Activated CD4-positive, CD25-positive, alpha-beta regulatory T cell treated with anti-CD3 and anti-CD28 coated beads, Interleukin-2, amount 50 U/mL, for 72 hours (primary cell): ENCODE measurements at regions not wholly inside any gene's neighbourhood (a gene's known extent, or its start where the extent isn't known, plus 50 kb on each side); places are given as distances from the start of the nearest gene placed in this dataset.
"Not testable (repeated sequence)": the region's sequence is repeated elsewhere in the genome, so short reads cannot be mapped to it uniquely, and the experiment has no call there.

Source experiments
- DNase-seq: peaks from one replicate; pipeline ENCODE4 v3.0.0; 2021

- no peak for DNase-seq
Measured at GRCh38 chrX:940691-941090, 271.8 kb downstream of the CRLF2 start.

GRCh38 chrX:936979-937769 is 275.3 kb downstream of the CRLF2 start:
- DNase-seq = no peak

- DNase-seq = no peak
Measured at GRCh38 chrX:933611-934010, 278.8 kb downstream of the CRLF2 start.

- DNase-seq = no peak
Measured at GRCh38 chrX:928606-929005, 283.8 kb downstream of the CRLF2 start.

DNA sequence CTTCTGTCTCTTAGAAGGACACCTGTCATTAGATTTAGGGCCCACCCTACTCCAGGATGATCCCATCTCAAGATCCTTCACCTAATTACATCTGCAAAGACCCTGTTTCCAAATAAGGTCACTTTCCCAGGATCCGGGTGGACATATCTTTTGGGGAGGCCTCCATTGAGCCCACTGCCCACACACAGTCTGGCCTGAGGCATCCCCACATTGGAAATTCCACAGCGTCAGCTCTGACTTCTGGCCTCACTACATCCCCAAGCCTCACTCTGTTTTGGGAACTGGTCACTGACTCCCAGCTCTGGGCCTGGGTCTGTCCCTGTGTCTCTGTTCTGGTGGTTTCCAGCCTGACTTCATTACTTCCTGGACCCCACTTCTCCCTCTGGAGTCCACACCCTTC is 285.5 kb downstream of the CRLF2 start:
- DNase-seq = no peak

- DNase-seq = no peak
Measured at GRCh38 chrX:926070-926469, 286.4 kb downstream of the CRLF2 start.

GRCh38 chrX:925652-926061 is 286.8 kb downstream of the CRLF2 start:
- no peak for DNase-seq

DNA sequence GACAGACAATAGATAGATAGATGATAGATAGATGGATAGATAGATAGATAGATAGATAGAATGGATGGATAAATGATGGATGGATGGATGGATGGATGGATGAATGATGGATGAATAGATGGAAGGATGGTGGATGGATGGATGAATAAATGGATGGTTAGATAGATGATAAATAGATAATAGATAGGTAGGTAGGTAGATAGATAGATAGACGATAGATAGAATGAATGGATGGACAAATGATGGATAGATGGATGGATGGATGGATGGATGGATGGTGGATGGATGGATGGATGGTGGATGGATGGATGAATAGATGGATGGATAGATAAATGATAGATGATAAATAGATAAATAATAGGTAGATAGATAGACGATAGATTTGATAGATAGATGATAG is 287.4 kb downstream of the CRLF2 start:
- no peak for DNase-seq

DNA sequence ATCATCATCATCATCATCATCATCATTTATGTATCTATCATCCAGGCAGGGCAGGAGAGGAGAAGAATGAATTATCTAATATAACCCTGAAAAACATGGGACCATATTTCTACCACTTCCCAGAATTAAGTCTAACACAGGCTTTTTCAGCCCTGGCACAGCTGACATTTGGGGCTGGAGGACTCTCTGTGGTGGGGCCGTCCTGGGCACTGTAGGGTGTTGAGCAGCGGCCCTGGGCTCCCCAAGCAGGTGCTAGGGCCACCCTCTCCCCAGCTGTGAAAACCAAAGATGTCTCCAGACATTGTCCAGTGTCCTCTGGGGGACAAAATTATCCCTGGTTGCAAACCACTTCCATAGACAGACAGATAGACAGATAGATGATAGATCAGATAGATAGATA is 288.4 kb downstream of the CRLF2 start:
- no peak for DNase-seq

GRCh38 chrX:920234-920799 is 289.7 kb downstream of the SHOX start:
- DNase-seq = no peak

- DNase-seq = no peak
Measured at GRCh38 chrX:916230-916599, 285.6 kb downstream of the SHOX start.

DNA sequence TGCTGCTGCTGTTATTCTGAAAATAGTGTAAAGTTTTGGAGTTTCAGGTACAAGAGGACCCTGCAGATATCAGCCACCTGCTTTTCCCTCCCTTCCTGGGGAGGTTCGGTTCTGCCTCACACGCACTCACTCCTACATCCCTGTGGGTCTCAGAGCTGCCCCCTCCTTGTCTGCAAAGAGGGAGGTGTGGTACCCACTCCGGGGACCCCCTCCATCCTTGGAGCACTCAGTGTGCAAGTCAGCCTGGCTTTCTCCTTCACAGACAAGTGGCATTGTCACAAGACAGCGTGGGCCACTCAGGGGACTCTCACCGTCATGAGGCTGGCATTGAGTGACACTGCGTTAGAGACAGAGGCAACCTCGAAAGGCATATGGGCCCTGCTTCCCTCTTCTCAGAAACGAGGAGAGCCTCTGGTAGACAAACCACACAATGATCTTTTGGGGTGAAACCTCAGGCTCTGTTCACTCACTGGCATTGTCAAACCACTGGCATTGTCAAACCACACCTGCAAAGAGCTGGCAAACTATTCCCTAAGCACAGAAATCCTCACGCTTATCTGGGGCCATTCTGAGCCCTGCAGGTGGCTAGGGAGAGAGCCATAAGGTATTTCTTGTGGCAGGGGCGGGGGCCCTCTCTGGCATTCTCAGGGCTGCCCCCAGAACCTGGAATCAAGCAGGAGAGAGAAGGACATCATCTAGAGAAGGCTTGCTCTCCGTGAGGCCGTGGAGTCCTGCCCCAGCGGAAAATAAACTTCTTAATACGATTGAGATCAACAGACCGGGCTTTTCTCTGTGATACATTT is 285.0 kb downstream of the SHOX start:
- DNase-seq = no peak

GRCh38 chrX:914206-914605 is 283.6 kb downstream of the SHOX start:
- no peak for DNase-seq

- DNase-seq = no peak
Measured at GRCh38 chrX:912677-913076, 282.1 kb downstream of the SHOX start.

DNA sequence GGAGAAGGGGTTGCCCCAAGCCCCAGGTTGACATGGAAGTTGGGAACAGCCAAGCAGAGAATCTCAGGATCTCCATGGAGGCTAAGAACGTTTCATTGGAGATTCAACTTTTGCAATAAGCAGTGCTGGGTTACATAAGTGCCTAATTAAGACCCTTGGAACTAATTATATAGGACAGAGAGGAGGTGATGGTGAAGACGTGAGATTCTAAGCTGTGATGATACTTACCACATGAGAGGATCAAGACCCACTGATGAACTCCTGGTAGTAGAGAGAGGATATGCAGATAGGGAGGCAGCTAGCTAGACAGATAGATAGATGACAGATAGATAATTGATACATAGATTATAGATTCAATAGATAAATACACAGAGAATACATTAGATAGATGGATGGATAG is 278.5 kb downstream of the SHOX start:
- DNase-seq = not testable (repeated sequence)

DNA sequence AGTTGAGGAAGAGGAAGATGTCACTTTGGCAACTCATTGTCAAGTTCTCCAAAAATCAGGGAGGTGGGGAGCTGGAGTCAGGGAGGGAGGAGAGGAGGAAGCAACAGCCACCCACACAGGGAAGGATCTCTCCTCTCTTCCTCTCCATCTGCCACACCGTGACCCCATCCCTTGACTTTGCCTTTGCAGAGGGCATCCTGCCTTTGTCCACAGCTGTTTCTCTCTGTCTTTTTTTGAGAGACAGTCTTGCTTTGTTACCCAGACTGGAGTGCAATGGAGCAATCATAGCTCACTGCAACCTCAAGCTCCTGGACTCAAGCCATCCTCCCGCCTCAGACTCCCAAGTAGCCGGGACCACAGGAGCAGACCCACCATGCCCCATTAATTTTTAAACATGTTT is 276.0 kb downstream of the SHOX start:
- no peak for DNase-seq

DNA sequence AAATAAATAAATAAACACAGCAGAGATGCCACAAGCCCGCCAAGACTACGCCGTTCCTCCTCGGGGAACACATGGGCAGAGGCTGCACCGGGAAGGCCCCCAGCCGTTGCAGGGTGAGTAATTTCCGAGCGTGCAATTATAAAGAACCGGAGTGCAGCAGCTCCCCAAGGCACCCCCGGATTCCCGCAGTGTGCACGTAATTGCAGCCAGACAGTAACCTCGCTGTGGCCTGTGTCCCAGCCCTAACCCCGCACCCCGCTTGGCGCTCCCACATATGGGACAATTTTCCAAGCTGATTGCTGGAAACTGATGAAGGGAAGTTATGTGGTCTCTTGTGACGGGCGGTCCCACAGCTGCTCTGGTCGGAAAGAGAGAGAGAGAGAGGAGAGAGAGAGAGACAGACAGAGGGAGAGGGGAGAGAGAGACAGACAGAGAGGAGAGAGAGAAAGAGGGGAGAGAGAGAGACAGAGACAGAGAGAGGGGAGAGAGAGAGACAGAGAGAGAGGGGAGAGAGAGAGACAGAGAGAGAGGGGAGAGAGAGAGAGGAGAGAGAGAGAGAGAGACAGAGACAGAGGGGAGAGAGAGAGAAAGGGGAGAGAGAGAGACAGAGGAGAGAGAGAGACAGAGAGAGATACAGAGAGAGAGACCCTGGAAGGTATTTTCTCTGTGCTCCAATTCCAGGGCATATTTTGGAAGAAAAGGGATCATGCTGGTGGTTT is 275.4 kb downstream of the SHOX start:
- DNase-seq = no peak

- no peak for DNase-seq
Measured at GRCh38 chrX:903116-903515, 272.5 kb downstream of the SHOX start.

GRCh38 chrX:896256-896655 is 265.7 kb downstream of the SHOX start:
- no peak for DNase-seq

GRCh38 chrX:889966-890651 is 259.5 kb downstream of the SHOX start:
- DNase-seq = no peak

- DNase-seq = not testable (repeated sequence)
Measured at GRCh38 chrX:887724-888123, 257.1 kb downstream of the SHOX start.

GRCh38 chrX:883588-883987 is 253.0 kb downstream of the SHOX start:
- no peak for DNase-seq
